Stimulated activated CD4-positive, alpha-beta T cell treated with anti-CD3 and anti-CD28 coated beads, Interleukin-12 subunit alpha, Interleukin-12 subunit beta, amount 100 ng/mL, for 48 hours (primary cell): ENCODE measurements at regions not wholly inside any gene's neighbourhood (a gene's known extent, or its start where the extent isn't known, plus 50 kb on each side); places are given as distances from the start of the nearest gene placed in this dataset.

Source experiments
- DNase-seq, 3 donors: peaks; one replicate each; pipeline ENCODE4 v3.0.0-alpha.2; 2020; ENCODE audit warnings: low read depth in 2 of 3, low spot score in 1 of 3

- no peak for DNase-seq
These were observed 546.5 kb upstream of the SEMA3D start for GRCh38 chr7:85733169-85733915.

GRCh38 chr7:85730012-85730411 is 543.2 kb upstream of the SEMA3D start:
- no peak for DNase-seq

- no peak for DNase-seq
These were observed 538.2 kb upstream of the SEMA3D start for GRCh38 chr7:85725026-85725425.

- no peak for DNase-seq
These were observed 533.4 kb upstream of the SEMA3D start for GRCh38 chr7:85719981-85720953.

GRCh38 chr7:85716353-85716752 is 529.5 kb upstream of the SEMA3D start:
- DNase-seq, result no peak

- no peak for DNase-seq
These were observed 528.1 kb upstream of the SEMA3D start for GRCh38 chr7:85714951-85715350.

- no peak for DNase-seq
These were observed 527.3 kb upstream of the SEMA3D start for GRCh38 chr7:85714043-85714578.

GRCh38 chr7:85713171-85713570 is 526.3 kb upstream of the SEMA3D start:
- no peak for DNase-seq

GRCh38 chr7:85711894-85712293 is 525.0 kb upstream of the SEMA3D start:
- DNase-seq, result no peak

- DNase-seq, result no peak
These were observed 524.1 kb upstream of the SEMA3D start for GRCh38 chr7:85710960-85711359.

GRCh38 chr7:85708221-85708620 is 521.4 kb upstream of the SEMA3D start:
- DNase-seq, result no peak

GRCh38 chr7:85705076-85705475 is 518.2 kb upstream of the SEMA3D start:
- no peak for DNase-seq

GRCh38 chr7:85703251-85704010 is 516.6 kb upstream of the SEMA3D start:
- DNase-seq, result no peak

GRCh38 chr7:85702348-85702747 is 515.5 kb upstream of the SEMA3D start:
- no peak for DNase-seq

GRCh38 chr7:85699482-85699881 is 512.6 kb upstream of the SEMA3D start:
- DNase-seq, result no peak

- no peak for DNase-seq
These were observed 508.7 kb upstream of the SEMA3D start for GRCh38 chr7:85695533-85695932.

- no peak for DNase-seq
These were observed 508.2 kb upstream of the SEMA3D start for GRCh38 chr7:85695041-85695440.

GRCh38 chr7:85693326-85693725 is 506.5 kb upstream of the SEMA3D start:
- no peak for DNase-seq

- DNase-seq, result no peak
These were observed 501.9 kb upstream of the SEMA3D start for GRCh38 chr7:85688712-85689111.

- DNase-seq, result no peak
These were observed 499.7 kb upstream of the SEMA3D start for GRCh38 chr7:85686401-85687181.
